Kidney (tissue), 13 donors: ENCODE measurements at regions not wholly inside any gene's neighbourhood (a gene's known extent, or its start where the extent isn't known, plus 50 kb on each side); places are given as distances from the start of the nearest gene placed in this dataset.

Experiments
- DNase-seq, 5 donors: peaks; one replicate each; pipeline ENCODE4 v3.0.0-alpha.2; 2013 to 2020
- FAIRE-seq: peaks from 2 replicates; lab custom pipeline; 2012; peaks lifted over from hg19 to GRCh38; lab: Jason Lieb, UNC
- H3K27ac ChIP-seq, 2 donors: one replicate each; pipeline ENCODE4 v1.7.0; 2013; ENCODE audit warnings: low read depth in 2 of 2, low read length in 2 of 2, inconsistent platforms in 1 of 2
- H3K27me3 ChIP-seq: one replicate; pipeline ENCODE4 v1.7.1; 2013; ENCODE audit warnings: low read length, inconsistent platforms; ENCODE audit not compliant: control insufficient read depth, insufficient read depth
- H3K36me3 ChIP-seq, 3 donors: one replicate each; pipeline versions ENCODE4 v1.7.0 to v1.7.1; 2013; ENCODE audit warnings: low read length in 3 of 3, control low read depth in 1 of 3, inconsistent platforms in 1 of 3; ENCODE audit not compliant: insufficient read depth in 3 of 3, control insufficient read depth in 2 of 3
- H3K4me1 ChIP-seq, 3 donors: one replicate each; pipeline versions ENCODE4 v1.7.0 to v1.7.1; 2013; ENCODE audit warnings: low read length in 3 of 3, inconsistent platforms in 1 of 3, low read depth in 1 of 3; ENCODE audit not compliant: control insufficient read depth in 2 of 3, insufficient read depth in 2 of 3
- H3K4me3 ChIP-seq, 3 donors: one replicate each; pipeline versions ENCODE4 v1.7.0 to v1.8.1; 2013; ENCODE audit warnings: low read length in 3 of 3, control low read depth in 1 of 3, inconsistent platforms in 1 of 3
- H3K9ac ChIP-seq, 3 donors: one replicate each; pipeline versions ENCODE4 v1.7.0 to v1.7.1; 2013; ENCODE audit warnings: low read length in 3 of 3, control low read depth in 1 of 3, inconsistent platforms in 1 of 3
- H3K9me3 ChIP-seq, 3 donors: one replicate each; pipeline versions ENCODE4 v1.7.0 to v1.7.1; 2013; ENCODE audit warnings: low read length in 3 of 3, control low read depth in 1 of 3, inconsistent platforms in 1 of 3; ENCODE audit not compliant: control insufficient read depth in 2 of 3, insufficient read depth in 1 of 3
- intact Hi-C: fragments of 100-400 bp; cut with DNase I; formaldehyde crosslinking; loops from one replicate; pipeline ENCODE4 v1.11.1; 2022
- TF ChIP-seq, protein P1 (sequence below): IDR thresholded peaks from 3 replicates; pipeline ENCODE4 v1.5.1; 2012; ENCODE audit warnings: mild to moderate bottlenecking, moderate library complexity, borderline replicate concordance; ENCODE audit not compliant: insufficient read depth; ENCODE audit errors: extremely low read depth
- donor health status: control.
- donor health status: control.
- donor health status: control.
- donor health status: control.
- donor health status: control.
- donor health status: DM: yes; HTN: yes; CAD: no.
- donor health status: Normal renal cell carcinoma (clear cell type).

GRCh38 chr5:93930098-93930497, 188.7 kb upstream of the POU5F2 start:
- peaks cover 0 to 3% (median 0%) of the 10 kb centered on the region in 3 donors for H3K9me3 ChIP-seq
- H3K36me3 ChIP-seq, result no peaks in the 10 kb centered on the region
- H3K4me3 ChIP-seq, result no peak overlapping the region
- no peak for DNase-seq
- no peak overlapping the region for H3K27ac ChIP-seq
- FAIRE-seq, result no peak
- H3K27me3 ChIP-seq, result no peaks in the 10 kb centered on the region
- H3K9ac ChIP-seq, result no peak overlapping the region
- intact Hi-C loops, result no loop called here
- no peaks in the 10 kb centered on the region for H3K4me1 ChIP-seq
- TF ChIP-seq, protein P1, sequence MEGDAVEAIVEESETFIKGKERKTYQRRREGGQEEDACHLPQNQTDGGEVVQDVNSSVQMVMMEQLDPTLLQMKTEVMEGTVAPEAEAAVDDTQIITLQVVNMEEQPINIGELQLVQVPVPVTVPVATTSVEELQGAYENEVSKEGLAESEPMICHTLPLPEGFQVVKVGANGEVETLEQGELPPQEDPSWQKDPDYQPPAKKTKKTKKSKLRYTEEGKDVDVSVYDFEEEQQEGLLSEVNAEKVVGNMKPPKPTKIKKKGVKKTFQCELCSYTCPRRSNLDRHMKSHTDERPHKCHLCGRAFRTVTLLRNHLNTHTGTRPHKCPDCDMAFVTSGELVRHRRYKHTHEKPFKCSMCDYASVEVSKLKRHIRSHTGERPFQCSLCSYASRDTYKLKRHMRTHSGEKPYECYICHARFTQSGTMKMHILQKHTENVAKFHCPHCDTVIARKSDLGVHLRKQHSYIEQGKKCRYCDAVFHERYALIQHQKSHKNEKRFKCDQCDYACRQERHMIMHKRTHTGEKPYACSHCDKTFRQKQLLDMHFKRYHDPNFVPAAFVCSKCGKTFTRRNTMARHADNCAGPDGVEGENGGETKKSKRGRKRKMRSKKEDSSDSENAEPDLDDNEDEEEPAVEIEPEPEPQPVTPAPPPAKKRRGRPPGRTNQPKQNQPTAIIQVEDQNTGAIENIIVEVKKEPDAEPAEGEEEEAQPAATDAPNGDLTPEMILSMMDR, result no peak

GRCh38 chr5:93929131-93929530, 187.7 kb upstream of the POU5F2 start:
- no peak overlapping the region for H3K9ac ChIP-seq
- no peaks in the 10 kb centered on the region for H3K36me3 ChIP-seq
- no peaks in the 10 kb centered on the region for H3K9me3 ChIP-seq
- TF ChIP-seq, protein P1, result no peak
- no peak overlapping the region for H3K27ac ChIP-seq
- intact Hi-C loops, result no loop called here
- DNase-seq (no peak), FAIRE-seq (no peak)
- H3K4me1 ChIP-seq, result no peaks in the 10 kb centered on the region
- no peaks in the 10 kb centered on the region for H3K27me3 ChIP-seq
- no peak overlapping the region for H3K4me3 ChIP-seq

GRCh38 chr5:93926831-93927620, 185.6 kb upstream of the POU5F2 start:
- Histone ChIP-seq H3K9me3 (no peaks in the 10 kb centered on the region), H3K36me3 (no peaks in the 10 kb centered on the region), H3K27ac (no peak overlapping the region), H3K4me3 (no peak overlapping the region), H3K4me1 (no peaks in the 10 kb centered on the region), H3K9ac (no peak overlapping the region), H3K27me3 (no peaks in the 10 kb centered on the region)
- DNase-seq (peak in 2 of 5 donors; percentile 9 to 11), FAIRE-seq (no peak)
- intact Hi-C loops, result no loop called here
- TF ChIP-seq, protein P1, result no peak
